IMR-90 (cell line): ENCODE measurements at regions not wholly inside any gene's neighbourhood (a gene's known extent, or its start where the extent isn't known, plus 50 kb on each side); places are given as distances from the start of the nearest gene placed in this dataset.

ENCODE experiments used
- ATAC-seq: fragments of 200-7000 bp; cut with Tn5 transposase; 2 replicates; pipeline ENCODE4 v1.9.1; 2020; ENCODE audit warnings: low read depth, mild to moderate bottlenecking, moderate library complexity
- BruUV-seq: library from RNA; stranded (reverse); fragments of 400-500 nt; replicated peaks from 2 replicates; lab custom pipeline; 2021; lab: Mats Ljungman, UMichigan
- CTCF ChIA-PET: fragments of 300-600 bp; formaldehyde crosslinking; extraction: SDS; loops from one replicate; lab custom pipeline; 2021; ENCODE audit warnings: antibody characterized with exemption; lab: Yijun Ruan, JAX
- POLR2A ChIA-PET: fragments of 300-600 bp; sonication (Branson Sonifier 250); formaldehyde crosslinking; loops from one replicate; lab custom pipeline; 2022; ENCODE audit warnings: antibody characterized with exemption; ENCODE audit not compliant: unreplicated experiment; lab: Charles Lee
- DNase-seq: peaks from one replicate; pipeline ENCODE4 v3.0.0; 2013
- H2AFZ ChIP-seq: replicated peaks from 2 replicates; pipeline ENCODE3; 2013; ENCODE audit warnings: low read length, mild to moderate bottlenecking; ENCODE audit not compliant: poor library complexity
- H2AK5ac ChIP-seq: 2 replicates; pipeline ENCODE4 v1.6.1; 2013; ENCODE audit warnings: low read depth, low read length, inconsistent platforms
- H2AK9ac ChIP-seq: replicated peaks from 2 replicates; pipeline ENCODE3; 2013; ENCODE audit warnings: mild to moderate bottlenecking, low read depth, low read length, moderate library complexity; ENCODE audit not compliant: poor library complexity
- H2BK120ac ChIP-seq: 2 replicates; pipeline ENCODE4 v1.6.1; 2013; ENCODE audit warnings: low read depth, low read length, inconsistent platforms
- H2BK15ac ChIP-seq: 3 replicates; pipeline ENCODE4 v1.6.1; 2013; ENCODE audit warnings: low read depth, low read length, inconsistent platforms
- H2BK20ac ChIP-seq: 2 replicates; pipeline ENCODE4 v1.6.1; 2013; ENCODE audit warnings: low read depth, mild to moderate bottlenecking, inconsistent platforms, low read length, moderate library complexity
- H2BK5ac ChIP-seq: 2 replicates; pipeline ENCODE4 v1.6.1; 2013; ENCODE audit warnings: mild to moderate bottlenecking, low read depth, low read length, inconsistent platforms; ENCODE audit not compliant: poor library complexity, severe bottlenecking
- H3K14ac ChIP-seq: replicated peaks from 2 replicates; pipeline ENCODE4 v1.6.1; 2013; ENCODE audit warnings: low read depth, low read length, inconsistent platforms
- H3K18ac ChIP-seq: 2 replicates; pipeline ENCODE4 v1.6.1; 2013; ENCODE audit warnings: low read depth, low read length, control low read depth
- H3K23ac ChIP-seq: 2 replicates; pipeline ENCODE4 v1.6.1; 2013; ENCODE audit warnings: low read depth, low read length, inconsistent platforms
- H3K27ac ChIP-seq: 2 replicates; pipeline ENCODE4 v1.5.1; 2013; ENCODE audit warnings: mild to moderate bottlenecking, control low read depth, low read length; ENCODE audit not compliant: insufficient read depth
- H3K27me3 ChIP-seq: 2 replicates; pipeline ENCODE4 v1.6.1; 2013; ENCODE audit warnings: low read length; ENCODE audit not compliant: control insufficient read depth, insufficient read depth
- H3K36me3 ChIP-seq: 2 replicates; pipeline ENCODE4 v1.6.1; 2013; ENCODE audit warnings: low read length, mixed read lengths; ENCODE audit not compliant: control insufficient read depth, insufficient read depth
- H3K4ac ChIP-seq: 2 replicates; pipeline ENCODE4 v1.6.1; 2013; ENCODE audit warnings: low read depth, low read length, inconsistent platforms
- H3K4me1 ChIP-seq: 2 replicates; pipeline ENCODE4 v1.6.1; 2013; ENCODE audit warnings: low read length, mixed read lengths; ENCODE audit not compliant: control insufficient read depth, insufficient read depth
- H3K4me2 ChIP-seq: 2 replicates; pipeline ENCODE4 v1.6.1; 2013; ENCODE audit warnings: low read depth, mild to moderate bottlenecking, control low read depth, low read length, moderate library complexity
- H3K4me3 ChIP-seq: 2 replicates; pipeline ENCODE4 v1.5.1; 2013; ENCODE audit warnings: low read depth, mild to moderate bottlenecking, control low read depth, low read length, moderate library complexity; ENCODE audit not compliant: insufficient read depth
- H3K56ac ChIP-seq: 2 replicates; pipeline ENCODE4 v1.6.1; 2013; ENCODE audit warnings: low read length, inconsistent platforms; ENCODE audit not compliant: insufficient read depth; ENCODE audit errors: extremely low read depth
- H3K79me1 ChIP-seq, 2 experiments: 2 replicates each; pipeline ENCODE4 v1.6.1; 2013; ENCODE audit warnings: low read length in 2 of 2, inconsistent platforms in 1 of 2, low read depth in 1 of 2
- H3K9ac ChIP-seq: 2 replicates; pipeline ENCODE4 v1.6.1; 2013; ENCODE audit warnings: low read depth, low read length, control low read depth
- H3K9me1 ChIP-seq: 2 replicates; pipeline ENCODE4 v1.6.1; 2013; ENCODE audit warnings: low read length, inconsistent platforms; ENCODE audit not compliant: insufficient read depth
- H3K9me3 ChIP-seq: 2 replicates; pipeline ENCODE4 v1.6.1; 2013; ENCODE audit warnings: low read length; ENCODE audit not compliant: control insufficient read depth, insufficient read depth
- H4K20me1 ChIP-seq: 2 replicates; pipeline ENCODE4 v1.6.1; 2013; ENCODE audit warnings: low read length, inconsistent platforms; ENCODE audit not compliant: insufficient read depth
- H4K5ac ChIP-seq: 2 replicates; pipeline ENCODE4 v1.6.1; 2013; ENCODE audit warnings: mild to moderate bottlenecking, low read depth, low read length, control low read depth
- H4K8ac ChIP-seq, 2 experiments: 2 replicates each; pipeline ENCODE4 v1.6.1; 2013; ENCODE audit warnings: low read depth in 2 of 2, low read length in 2 of 2, control low read depth in 1 of 2, inconsistent platforms in 1 of 2
- H4K91ac ChIP-seq: 2 replicates; pipeline ENCODE4 v1.6.1; 2013; ENCODE audit warnings: low read depth, low read length, inconsistent platforms; ENCODE audit not compliant: insufficient read depth
- BHLHE40 ChIP-seq: fragments of 150-350 bp; IDR thresholded peaks from 2 replicates; pipeline ENCODE4 v1.6.1; 2016; ENCODE audit warnings: mild to moderate bottlenecking, low read depth, low read length
- CEBPB ChIP-seq: IDR thresholded peaks from 2 replicates; pipeline ENCODE4 v1.6.1; 2012; ENCODE audit warnings: low read depth, low read length, improper control_type of control experiment
- CHD1 ChIP-seq: IDR thresholded peaks from 2 replicates; pipeline ENCODE4 v1.6.1; 2012; ENCODE audit warnings: low read depth, low read length, improper control_type of control experiment
- FOS ChIP-seq: fragments of 150-350 bp; IDR thresholded peaks from 2 replicates; pipeline ENCODE4 v1.6.1; 2016; ENCODE audit warnings: low read depth, low read length
- MAFK ChIP-seq: IDR thresholded peaks from 2 replicates; pipeline ENCODE4 v1.6.1; 2012; ENCODE audit warnings: low read depth, low read length, improper control_type of control experiment
- MAZ ChIP-seq: IDR thresholded peaks from 2 replicates; pipeline ENCODE4 v1.6.1; 2012; ENCODE audit warnings: low read depth, mild to moderate bottlenecking, low read length, improper control_type of control experiment, moderate library complexity, borderline replicate concordance
- POLR2A ChIP-seq: IDR thresholded peaks from 2 replicates; pipeline ENCODE4 v1.6.1; 2012; ENCODE audit warnings: mild to moderate bottlenecking, low read depth, low read length
- RAD21 ChIP-seq: IDR thresholded peaks from 2 replicates; pipeline ENCODE4 v1.6.1; 2012; ENCODE audit warnings: low read length, improper control_type of control experiment
- RCOR1 ChIP-seq: IDR thresholded peaks from 2 replicates; pipeline ENCODE4 v1.6.1; 2012; ENCODE audit warnings: mild to moderate bottlenecking, low read length, improper control_type of control experiment; ENCODE audit not compliant: insufficient replicate concordance
- SMC3 ChIP-seq: fragments of 150-350 bp; IDR thresholded peaks from 2 replicates; pipeline ENCODE4 v1.6.1; 2016; ENCODE audit warnings: low read depth, mild to moderate bottlenecking, antibody characterized with exemption, low read length, moderate library complexity
- WGBS, 2 experiments: methylation state at CpG; one replicate each; pipeline versions ENCODE4 v1.1.5 to v1.1.7; 2013; ENCODE audit warnings: missing lambda C conversion rate in 2 of 2; ENCODE audit not compliant: insufficient read length in 1 of 2; ENCODE audit errors: extremely low coverage in 2 of 2; 5-methylcytosine and 5-hydroxymethylcytosine counted together
- dilution Hi-C: fragments of 300-500 bp; cut with HindIII; formaldehyde crosslinking; loops from one replicate; pipeline ENCODE4 v1.14.3; 2018; ENCODE audit warnings: low sequenced_read_pairs; ENCODE audit not compliant: unreplicated experiment
- in situ Hi-C: fragments of 300-500 bp; cut with MboI; formaldehyde crosslinking; loops from 3 replicates; pipeline ENCODE4 v1.14.3; 2019; ENCODE audit warnings: low sequenced_read_pairs, inconsistent platforms, mixed read lengths
- intact Hi-C: fragments of 100-400 bp; cut with micrococcal nuclease; formaldehyde crosslinking; loops from 2 replicates; pipeline ENCODE4 v1.10.0; 2022
- TF ChIP-seq, protein P1 (sequence below): fragments of 150-350 bp; IDR thresholded peaks from 2 replicates; pipeline ENCODE4 v1.6.1; 2016; ENCODE audit warnings: low read depth, mild to moderate bottlenecking, low read length, moderate library complexity, borderline replicate concordance
- TF ChIP-seq, protein P2 (sequence below): fragments of 150-350 bp; IDR thresholded peaks from 2 replicates; pipeline ENCODE4 v1.6.1; 2017; ENCODE audit warnings: mild to moderate bottlenecking, antibody characterized with exemption, low read length, low read depth
- TF ChIP-seq, protein P3 (sequence below): conservative IDR thresholded peaks from 2 replicates; pipeline ENCODE4 v1.5.1; 2012; ENCODE audit warnings: mild to moderate bottlenecking, low read depth, low read length, improper control_type of control experiment

- H3K9me3 ChIP-seq = peaks cover 36% of the 10 kb centered on the region
- no peak overlapping the region for H3K4me3 ChIP-seq
- H3K14ac ChIP-seq = no peak overlapping the region
- in situ Hi-C loops = no loop called here
- TF ChIP-seq, protein P1, sequence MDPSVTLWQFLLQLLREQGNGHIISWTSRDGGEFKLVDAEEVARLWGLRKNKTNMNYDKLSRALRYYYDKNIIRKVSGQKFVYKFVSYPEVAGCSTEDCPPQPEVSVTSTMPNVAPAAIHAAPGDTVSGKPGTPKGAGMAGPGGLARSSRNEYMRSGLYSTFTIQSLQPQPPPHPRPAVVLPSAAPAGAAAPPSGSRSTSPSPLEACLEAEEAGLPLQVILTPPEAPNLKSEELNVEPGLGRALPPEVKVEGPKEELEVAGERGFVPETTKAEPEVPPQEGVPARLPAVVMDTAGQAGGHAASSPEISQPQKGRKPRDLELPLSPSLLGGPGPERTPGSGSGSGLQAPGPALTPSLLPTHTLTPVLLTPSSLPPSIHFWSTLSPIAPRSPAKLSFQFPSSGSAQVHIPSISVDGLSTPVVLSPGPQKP = no peak
- TF ChIP-seq, protein P2, sequence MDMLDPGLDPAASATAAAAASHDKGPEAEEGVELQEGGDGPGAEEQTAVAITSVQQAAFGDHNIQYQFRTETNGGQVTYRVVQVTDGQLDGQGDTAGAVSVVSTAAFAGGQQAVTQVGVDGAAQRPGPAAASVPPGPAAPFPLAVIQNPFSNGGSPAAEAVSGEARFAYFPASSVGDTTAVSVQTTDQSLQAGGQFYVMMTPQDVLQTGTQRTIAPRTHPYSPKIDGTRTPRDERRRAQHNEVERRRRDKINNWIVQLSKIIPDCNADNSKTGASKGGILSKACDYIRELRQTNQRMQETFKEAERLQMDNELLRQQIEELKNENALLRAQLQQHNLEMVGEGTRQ = no peak
- TF ChIP-seq RAD21 (no peak), BHLHE40 (no peak), CHD1 (no peak), FOS (no peak), MAFK (no peak), CEBPB (no peak), RCOR1 (no peak), POLR2A (no peak), MAZ (no peak), SMC3 (no peak)
- TF ChIP-seq, protein P3, sequence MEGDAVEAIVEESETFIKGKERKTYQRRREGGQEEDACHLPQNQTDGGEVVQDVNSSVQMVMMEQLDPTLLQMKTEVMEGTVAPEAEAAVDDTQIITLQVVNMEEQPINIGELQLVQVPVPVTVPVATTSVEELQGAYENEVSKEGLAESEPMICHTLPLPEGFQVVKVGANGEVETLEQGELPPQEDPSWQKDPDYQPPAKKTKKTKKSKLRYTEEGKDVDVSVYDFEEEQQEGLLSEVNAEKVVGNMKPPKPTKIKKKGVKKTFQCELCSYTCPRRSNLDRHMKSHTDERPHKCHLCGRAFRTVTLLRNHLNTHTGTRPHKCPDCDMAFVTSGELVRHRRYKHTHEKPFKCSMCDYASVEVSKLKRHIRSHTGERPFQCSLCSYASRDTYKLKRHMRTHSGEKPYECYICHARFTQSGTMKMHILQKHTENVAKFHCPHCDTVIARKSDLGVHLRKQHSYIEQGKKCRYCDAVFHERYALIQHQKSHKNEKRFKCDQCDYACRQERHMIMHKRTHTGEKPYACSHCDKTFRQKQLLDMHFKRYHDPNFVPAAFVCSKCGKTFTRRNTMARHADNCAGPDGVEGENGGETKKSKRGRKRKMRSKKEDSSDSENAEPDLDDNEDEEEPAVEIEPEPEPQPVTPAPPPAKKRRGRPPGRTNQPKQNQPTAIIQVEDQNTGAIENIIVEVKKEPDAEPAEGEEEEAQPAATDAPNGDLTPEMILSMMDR = no peak
- H3K4me2 ChIP-seq = no peak overlapping the region
- no peaks in the 10 kb centered on the region for H3K36me3 ChIP-seq
- no peak overlapping the region for H3K56ac ChIP-seq
- H3K79me1 ChIP-seq = no peaks in the 10 kb centered on the region
- H2BK20ac ChIP-seq = no peak overlapping the region
- no peak overlapping the region for H2AK9ac ChIP-seq
- H4K8ac ChIP-seq = no peak overlapping the region
- CTCF ChIA-PET = no interaction called here
- no peaks in the 10 kb centered on the region for H3K9me1 ChIP-seq
- H4K20me1 ChIP-seq = no peaks in the 10 kb centered on the region
- H3K9ac ChIP-seq = no peak overlapping the region
- no peaks in the 10 kb centered on the region for H3K4me1 ChIP-seq
- DNase-seq = no peak
- H3K27ac ChIP-seq = no peak overlapping the region
- BruUV-seq = no TSS peak
- H3K23ac ChIP-seq = no peak overlapping the region
- no peak overlapping the region for H2AK5ac ChIP-seq
- WGBS, 2 experiments = no CpG with 5 or more reads among the region's 10 CpGs
- H2AFZ ChIP-seq = peak overlapping the region; percentile 2
- no peaks in the 10 kb centered on the region for H3K27me3 ChIP-seq
- intact Hi-C loops = no loop called here
- no peak overlapping the region for H4K5ac ChIP-seq
- no peak overlapping the region for H2BK120ac ChIP-seq
- no peak overlapping the region for H4K91ac ChIP-seq
- H3K4ac ChIP-seq = no peak overlapping the region
- dilution Hi-C loops = no loop called here
- ATAC-seq = no peak
- no peak overlapping the region for H2BK15ac ChIP-seq
- no peak overlapping the region for H3K18ac ChIP-seq
- no peak overlapping the region for H2BK5ac ChIP-seq
- POLR2A ChIA-PET = no interaction called here
Observed at GRCh38 chr2:239533569-239534316, 132.9 kb upstream of the HDAC4 start.
